Prostate gland (tissue), 2 donors: ENCODE measurements at regions not wholly inside any gene's neighbourhood (a gene's known extent, or its start where the extent isn't known, plus 50 kb on each side); places are given as distances from the start of the nearest gene placed in this dataset.

Experiments used
- POLR2A ChIP-seq: fragments of 450-650 bp; IDR thresholded peaks from one replicate; pipeline ENCODE4 v1.6.1; 2016; ENCODE audit warnings: antibody characterized with exemption, mild to moderate bottlenecking
- TF ChIP-seq, protein P1 (sequence below), 4 experiments: fragments of 200-600 bp in 2 of 4; fragments of 450-650 bp in 2 of 4; sonication (generic) in 2 of 4; IDR thresholded peaks; 1 replicate in 3 of 4; 2 replicates in 1 of 4; pipeline ENCODE4 v1.5.1; 2016 to 2019; ENCODE audit warnings: antibody characterized with exemption in 4 of 4, mild to moderate bottlenecking in 2 of 4, moderate library complexity in 2 of 4

DNA sequence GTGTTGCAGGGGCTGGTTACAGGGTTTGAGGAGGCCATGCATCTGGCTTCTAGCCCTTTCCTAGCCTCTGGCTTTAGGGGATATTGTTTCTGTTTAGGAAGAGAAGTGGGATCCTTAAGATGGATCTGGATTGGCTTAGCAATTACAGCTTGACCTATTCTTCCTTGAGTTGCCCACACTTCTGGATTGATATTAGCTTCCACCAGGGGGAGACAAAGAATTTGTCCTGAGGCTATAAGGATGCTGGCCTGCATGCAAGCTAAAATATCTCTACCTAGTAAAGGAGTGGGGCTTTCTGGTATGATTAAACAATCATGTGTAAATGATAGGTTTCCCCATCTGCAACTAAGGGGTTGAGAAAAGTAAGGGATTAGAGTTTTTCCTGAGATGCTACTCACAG lies 117.2 kb downstream of the TEX13C start:
- TF ChIP-seq, protein P1, sequence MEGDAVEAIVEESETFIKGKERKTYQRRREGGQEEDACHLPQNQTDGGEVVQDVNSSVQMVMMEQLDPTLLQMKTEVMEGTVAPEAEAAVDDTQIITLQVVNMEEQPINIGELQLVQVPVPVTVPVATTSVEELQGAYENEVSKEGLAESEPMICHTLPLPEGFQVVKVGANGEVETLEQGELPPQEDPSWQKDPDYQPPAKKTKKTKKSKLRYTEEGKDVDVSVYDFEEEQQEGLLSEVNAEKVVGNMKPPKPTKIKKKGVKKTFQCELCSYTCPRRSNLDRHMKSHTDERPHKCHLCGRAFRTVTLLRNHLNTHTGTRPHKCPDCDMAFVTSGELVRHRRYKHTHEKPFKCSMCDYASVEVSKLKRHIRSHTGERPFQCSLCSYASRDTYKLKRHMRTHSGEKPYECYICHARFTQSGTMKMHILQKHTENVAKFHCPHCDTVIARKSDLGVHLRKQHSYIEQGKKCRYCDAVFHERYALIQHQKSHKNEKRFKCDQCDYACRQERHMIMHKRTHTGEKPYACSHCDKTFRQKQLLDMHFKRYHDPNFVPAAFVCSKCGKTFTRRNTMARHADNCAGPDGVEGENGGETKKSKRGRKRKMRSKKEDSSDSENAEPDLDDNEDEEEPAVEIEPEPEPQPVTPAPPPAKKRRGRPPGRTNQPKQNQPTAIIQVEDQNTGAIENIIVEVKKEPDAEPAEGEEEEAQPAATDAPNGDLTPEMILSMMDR (IDR thresholded peaks at IDR 0.05) = peak in 1 of 4 experiments; percentile 23
- no peak for TF ChIP-seq POLR2A
